ENCODE measurements at regions not wholly inside any gene's neighbourhood (a gene's known extent, or its start where the extent isn't known, plus 50 kb on each side); places are given as distances from the start of the nearest gene placed in this dataset.

DNA sequence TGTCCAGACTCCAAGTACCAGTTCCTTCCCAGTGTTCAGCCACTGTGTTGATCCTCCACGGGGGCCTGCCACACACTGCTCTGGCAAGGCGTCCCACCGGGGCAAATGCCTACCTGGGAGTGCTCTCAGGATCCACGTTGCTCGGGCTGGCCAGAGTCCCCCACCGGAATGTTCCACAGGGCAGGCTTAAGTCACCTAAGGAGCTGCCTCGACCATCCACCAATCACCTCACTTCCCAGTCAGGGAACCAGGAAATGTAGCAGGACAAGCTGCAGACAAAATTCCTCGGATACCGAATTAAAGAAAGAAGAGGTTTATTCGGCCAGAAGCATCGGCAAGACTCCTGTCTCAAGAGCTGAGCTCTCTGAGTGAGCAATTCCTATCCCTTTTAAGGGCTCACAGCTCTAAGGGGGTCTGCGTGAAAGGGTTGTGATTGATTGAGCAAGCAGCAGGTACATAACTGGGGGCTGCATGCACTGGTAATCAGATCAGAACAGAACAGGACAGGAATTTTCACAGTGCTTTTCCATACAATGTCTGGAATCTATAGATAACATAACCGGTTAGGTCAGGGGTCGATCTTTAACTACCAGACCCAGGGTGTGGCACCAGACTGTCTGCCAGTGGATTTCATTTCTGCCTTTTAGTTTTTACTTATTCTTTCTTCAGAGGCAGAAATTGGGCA is 56.9 kb upstream of the EDNRB start:
- ATAC-seq (ENCODE audit: poor library complexity) (no peak), DNase-seq (no peak)
- ChIA-PET CTCF (no interaction called here), POLR2A (no interaction called here)
- Mint-ChIP-seq H3K27ac (no peak overlapping the region), H3K4me3 (no peak overlapping the region), H3K36me3 (ENCODE audit: low read depth) (no peaks in the 10 kb centered on the region), H3K27me3 (no peaks in the 10 kb centered on the region), H3K9me3 (no peaks in the 10 kb centered on the region), H3K4me1 (ENCODE audit: low read depth) (no peaks in the 10 kb centered on the region)
- Histone ChIP-seq H3K27ac (ENCODE audit: low read depth in 1 of 2, low read length in 2 of 2) (no peak overlapping the region), H3K36me3 (ENCODE audit: insufficient read depth, low read length) (no peaks in the 10 kb centered on the region), H3K4me1 (ENCODE audit: insufficient read depth, low read length) (no peaks in the 10 kb centered on the region), H3K27me3 (ENCODE audit: control insufficient read depth in 1 of 2, insufficient read depth in 2 of 2, low read length in 2 of 2) (no peaks in the 10 kb centered on the region), H3K4me3 (ENCODE audit: low read length) (no peak overlapping the region), H3K9me3 (ENCODE audit: control insufficient read depth in 1 of 2, insufficient read depth in 1 of 2, low read length in 2 of 2) (no peaks in the 10 kb centered on the region)
- TF ChIP-seq, protein P1, sequence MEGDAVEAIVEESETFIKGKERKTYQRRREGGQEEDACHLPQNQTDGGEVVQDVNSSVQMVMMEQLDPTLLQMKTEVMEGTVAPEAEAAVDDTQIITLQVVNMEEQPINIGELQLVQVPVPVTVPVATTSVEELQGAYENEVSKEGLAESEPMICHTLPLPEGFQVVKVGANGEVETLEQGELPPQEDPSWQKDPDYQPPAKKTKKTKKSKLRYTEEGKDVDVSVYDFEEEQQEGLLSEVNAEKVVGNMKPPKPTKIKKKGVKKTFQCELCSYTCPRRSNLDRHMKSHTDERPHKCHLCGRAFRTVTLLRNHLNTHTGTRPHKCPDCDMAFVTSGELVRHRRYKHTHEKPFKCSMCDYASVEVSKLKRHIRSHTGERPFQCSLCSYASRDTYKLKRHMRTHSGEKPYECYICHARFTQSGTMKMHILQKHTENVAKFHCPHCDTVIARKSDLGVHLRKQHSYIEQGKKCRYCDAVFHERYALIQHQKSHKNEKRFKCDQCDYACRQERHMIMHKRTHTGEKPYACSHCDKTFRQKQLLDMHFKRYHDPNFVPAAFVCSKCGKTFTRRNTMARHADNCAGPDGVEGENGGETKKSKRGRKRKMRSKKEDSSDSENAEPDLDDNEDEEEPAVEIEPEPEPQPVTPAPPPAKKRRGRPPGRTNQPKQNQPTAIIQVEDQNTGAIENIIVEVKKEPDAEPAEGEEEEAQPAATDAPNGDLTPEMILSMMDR (IDR thresholded peaks at IDR 0.05), result no peak
- intact Hi-C loops (cut with DNase I, micrococcal nuclease), result no loop called here

DNA sequence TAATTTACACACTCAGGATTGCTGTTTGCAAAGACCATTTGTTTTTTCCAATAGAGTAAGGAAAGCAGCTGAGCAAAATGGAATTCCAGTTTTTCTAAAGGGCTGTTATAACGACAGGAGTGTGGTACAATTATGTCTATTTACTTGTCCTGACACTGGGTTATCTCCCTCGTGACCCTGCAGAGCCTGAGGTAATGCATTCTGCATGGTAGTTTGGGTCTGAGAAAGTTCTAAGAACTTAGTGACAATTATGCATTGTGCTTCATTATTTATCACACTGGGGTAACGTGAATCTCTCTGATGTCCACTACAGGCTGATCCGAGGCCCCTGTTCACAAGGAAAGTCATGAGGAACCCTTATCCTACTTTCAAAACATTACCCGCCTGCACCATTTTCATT is 50.7 kb upstream of the EDNRB start:
- TF ChIP-seq, protein P1 (IDR thresholded peaks at IDR 0.05), result no peak
- ATAC-seq (ENCODE audit: poor library complexity) (no peak), DNase-seq (no peak)
- Mint-ChIP-seq H3K27me3 (no peaks in the 10 kb centered on the region), H3K27ac (no peak overlapping the region), H3K4me1 (ENCODE audit: low read depth) (no peaks in the 10 kb centered on the region), H3K4me3 (no peak overlapping the region), H3K9me3 (no peaks in the 10 kb centered on the region), H3K36me3 (ENCODE audit: low read depth) (no peaks in the 10 kb centered on the region)
- no peaks in the 10 kb centered on the region for H3K9me3 ChIP-seq (ENCODE audit: control insufficient read depth in 1 of 2, insufficient read depth in 1 of 2, low read length in 2 of 2)
- no peaks in the 10 kb centered on the region for H3K36me3 ChIP-seq (ENCODE audit: insufficient read depth, low read length)
- H3K4me3 ChIP-seq (ENCODE audit: low read length), result no peak overlapping the region
- ChIA-PET CTCF (no interaction called here), POLR2A (no interaction called here)
- H3K4me1 ChIP-seq (ENCODE audit: insufficient read depth, low read length), result no peaks in the 10 kb centered on the region
- no peaks in the 10 kb centered on the region for H3K27me3 ChIP-seq (ENCODE audit: control insufficient read depth in 1 of 2, insufficient read depth in 2 of 2, low read length in 2 of 2)
- no peak overlapping the region for H3K27ac ChIP-seq (ENCODE audit: low read depth in 1 of 2, low read length in 2 of 2)
- intact Hi-C loops (cut with DNase I, micrococcal nuclease), result no loop called here

Data from CD4-positive, alpha-beta T cell (primary cell).